Heart left ventricle (tissue), 13 donors: ENCODE measurements at regions not wholly inside any gene's neighbourhood (a gene's known extent, or its start where the extent isn't known, plus 50 kb on each side); places are given as distances from the start of the nearest gene placed in this dataset.

Experiments
- POLR2A ChIP-seq, 2 donors: fragments of 450-650 bp; IDR thresholded peaks; one replicate each; pipeline ENCODE4 v1.6.1; 2017; ENCODE audit warnings: antibody characterized with exemption in 2 of 2, mild to moderate bottlenecking in 2 of 2, moderate library complexity in 2 of 2
- TF ChIP-seq, protein P1 (sequence below), 12 donors: fragments of 200-600 bp; sonication (generic) in 4 of 12; IDR thresholded peaks; one replicate each; pipeline versions ENCODE4 v1.5.0 to v1.8.0; 2018 to 2022; ENCODE audit warnings: antibody characterized with exemption in 12 of 12, mild to moderate bottlenecking in 5 of 12
- donor health status: ischemic (EF 13 %, LVEDD 7.1; RV severe dilation, severe dysfunction).
- donor health status: DM: no; HTN: yes; CAD: no.
- donor health status: DM: no; HTN: no; CAD: no.
- donor health status: ischemic (EF 25% LVEDD 6.9; RV normal size, moderate dysfunction).
- donor health status: ischemic (EF 25% LVEDD 5.7; RV mildly dilated, moderate dysfunction).
- donor health status: ischemic (EF 35%, LVEDD 5.7; RV mildly dilated, moderate dysfunction).
- donor health status: nonischemic (EF 11% LVEDD 7.7; RV severe dilation, severe dysfunction).
- donor health status: DM: yes; HTN: yes; CAD: no.
- donor health status: PGD.
- donor health status: ischemic (EF 29% LVEDD 5.4; RV normal size, mild dysfunction).
- donor health status: nonischemic (EF 23%, LVEDD 6.1; RV moderate dilation, normal function).

DNA sequence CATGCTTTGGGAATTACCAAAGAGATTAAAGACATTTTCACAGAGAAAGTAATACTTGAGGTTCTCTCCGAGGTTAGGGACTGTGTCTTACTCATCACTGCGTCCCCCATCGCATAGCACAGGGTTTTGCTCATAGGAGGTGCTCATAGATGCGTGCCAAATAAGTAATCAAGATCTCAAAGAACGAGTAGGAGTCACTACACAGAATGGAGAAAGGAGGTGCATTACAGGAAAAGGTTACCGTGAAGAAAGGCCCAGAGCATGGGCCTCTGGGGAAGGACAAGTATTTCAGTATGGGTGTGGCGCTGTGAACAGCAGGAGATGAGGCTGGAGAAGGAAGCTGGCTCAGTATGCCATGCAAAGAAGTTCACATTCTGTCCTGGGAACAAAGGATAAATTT lies 182.4 kb downstream of the ACTL7B start:
- TF ChIP-seq, protein P1, sequence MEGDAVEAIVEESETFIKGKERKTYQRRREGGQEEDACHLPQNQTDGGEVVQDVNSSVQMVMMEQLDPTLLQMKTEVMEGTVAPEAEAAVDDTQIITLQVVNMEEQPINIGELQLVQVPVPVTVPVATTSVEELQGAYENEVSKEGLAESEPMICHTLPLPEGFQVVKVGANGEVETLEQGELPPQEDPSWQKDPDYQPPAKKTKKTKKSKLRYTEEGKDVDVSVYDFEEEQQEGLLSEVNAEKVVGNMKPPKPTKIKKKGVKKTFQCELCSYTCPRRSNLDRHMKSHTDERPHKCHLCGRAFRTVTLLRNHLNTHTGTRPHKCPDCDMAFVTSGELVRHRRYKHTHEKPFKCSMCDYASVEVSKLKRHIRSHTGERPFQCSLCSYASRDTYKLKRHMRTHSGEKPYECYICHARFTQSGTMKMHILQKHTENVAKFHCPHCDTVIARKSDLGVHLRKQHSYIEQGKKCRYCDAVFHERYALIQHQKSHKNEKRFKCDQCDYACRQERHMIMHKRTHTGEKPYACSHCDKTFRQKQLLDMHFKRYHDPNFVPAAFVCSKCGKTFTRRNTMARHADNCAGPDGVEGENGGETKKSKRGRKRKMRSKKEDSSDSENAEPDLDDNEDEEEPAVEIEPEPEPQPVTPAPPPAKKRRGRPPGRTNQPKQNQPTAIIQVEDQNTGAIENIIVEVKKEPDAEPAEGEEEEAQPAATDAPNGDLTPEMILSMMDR (IDR thresholded peaks at IDR 0.05): no peak
- no peak for TF ChIP-seq POLR2A (IDR thresholded peaks at IDR 0.05)
